ENCODE measurements at regions not wholly inside any gene's neighbourhood (a gene's known extent, or its start where the extent isn't known, plus 50 kb on each side); places are given as distances from the start of the nearest gene placed in this dataset.

DNA sequence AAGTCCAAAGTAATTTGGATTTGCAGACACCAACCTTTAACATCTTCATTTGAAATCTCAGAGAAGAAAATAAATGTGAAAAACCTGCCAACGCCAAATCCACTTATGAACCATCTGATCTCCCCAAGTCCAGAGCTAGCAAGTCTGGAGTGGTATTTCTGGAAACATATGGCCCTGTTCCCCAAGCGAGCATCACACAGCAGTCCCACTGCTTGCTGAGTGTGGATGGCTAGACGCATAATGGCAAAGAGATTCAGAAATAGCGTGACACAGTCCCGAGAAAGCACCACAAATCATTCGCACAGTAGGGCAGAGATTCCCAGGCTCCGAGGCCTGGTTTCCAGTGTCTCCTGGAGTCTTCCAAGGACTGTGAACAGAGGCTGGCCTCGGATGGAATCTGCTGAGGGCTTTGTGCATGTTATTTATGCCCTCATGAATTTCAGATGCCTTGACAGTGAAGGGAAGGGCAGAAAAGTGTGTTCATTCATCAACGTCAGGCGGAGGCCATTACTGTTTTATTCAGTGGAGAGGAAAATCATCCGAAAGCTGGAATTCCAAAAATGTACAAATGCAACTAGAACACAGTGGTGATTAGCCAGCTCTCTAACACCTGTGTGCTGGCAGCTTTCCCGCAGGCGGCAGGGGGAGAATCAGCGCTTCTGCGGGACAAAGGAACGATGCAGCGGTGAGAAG lies 417.0 kb downstream of the EIPR1 start:
- no peak for DNase-seq

DNA sequence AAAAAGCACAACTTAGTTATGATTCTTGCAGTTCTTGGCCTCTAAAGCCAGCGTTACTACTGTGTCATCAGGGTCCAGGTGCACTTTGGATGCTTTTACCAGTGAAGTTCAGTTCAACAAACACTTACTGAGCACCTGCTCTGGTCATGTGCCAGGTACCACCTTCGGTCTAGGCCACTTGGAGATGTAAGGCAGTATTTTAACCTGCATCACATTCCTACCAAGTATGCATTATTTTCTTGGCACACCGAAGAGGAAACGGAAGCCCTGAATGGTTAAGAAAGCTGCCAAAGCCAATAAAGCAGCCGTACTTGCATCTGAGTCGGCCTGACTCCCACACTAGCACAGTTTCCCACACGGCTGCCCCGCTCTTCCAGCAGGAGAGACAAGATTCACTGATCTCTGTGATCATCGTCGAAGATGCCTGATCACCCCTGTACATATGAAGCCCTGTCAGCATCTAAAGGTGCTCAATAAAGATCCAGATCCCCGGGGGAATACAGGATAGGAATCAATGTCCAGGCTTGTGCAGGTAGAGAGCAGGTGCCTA lies 427.1 kb downstream of the EIPR1 start:
- no peak for DNase-seq

DNA sequence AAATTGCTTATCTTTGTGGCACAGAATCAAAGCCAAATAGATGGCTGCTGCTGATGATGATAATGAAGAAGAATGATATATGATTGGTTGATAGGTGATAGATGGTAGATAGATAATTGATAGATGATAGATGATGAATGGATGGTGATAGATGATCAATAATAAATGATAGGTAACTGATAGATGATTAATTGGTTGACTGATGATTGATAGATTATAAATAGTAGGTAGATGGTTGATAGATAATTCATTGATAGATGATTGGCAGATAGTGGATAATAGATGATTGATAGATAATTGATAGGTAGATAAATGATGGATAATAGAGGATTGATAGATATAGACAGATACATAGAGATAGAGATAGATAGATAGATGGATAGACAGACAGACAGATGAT lies 430.2 kb downstream of the EIPR1 start:
- no peak for DNase-seq

DNA sequence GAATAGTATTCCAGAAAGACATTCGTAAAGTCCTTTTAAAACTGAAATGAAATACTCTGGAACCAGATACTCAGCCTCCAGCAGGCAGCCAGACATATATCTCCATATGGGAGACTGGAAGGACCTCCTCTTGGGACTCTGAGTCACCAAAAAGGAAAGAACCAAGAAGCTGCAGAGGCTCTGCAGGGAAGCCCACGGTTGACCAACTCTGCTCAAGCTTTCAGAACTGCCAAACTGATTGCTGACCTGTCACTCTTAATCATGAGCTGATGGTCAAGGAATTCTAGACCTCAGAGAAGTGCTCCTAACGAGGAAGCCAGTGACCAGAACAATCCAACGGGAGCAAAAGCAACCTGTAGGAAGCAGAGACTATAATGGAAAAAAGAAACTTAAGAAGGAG lies 434.7 kb downstream of the EIPR1 start:
- no peak for DNase-seq

DNA sequence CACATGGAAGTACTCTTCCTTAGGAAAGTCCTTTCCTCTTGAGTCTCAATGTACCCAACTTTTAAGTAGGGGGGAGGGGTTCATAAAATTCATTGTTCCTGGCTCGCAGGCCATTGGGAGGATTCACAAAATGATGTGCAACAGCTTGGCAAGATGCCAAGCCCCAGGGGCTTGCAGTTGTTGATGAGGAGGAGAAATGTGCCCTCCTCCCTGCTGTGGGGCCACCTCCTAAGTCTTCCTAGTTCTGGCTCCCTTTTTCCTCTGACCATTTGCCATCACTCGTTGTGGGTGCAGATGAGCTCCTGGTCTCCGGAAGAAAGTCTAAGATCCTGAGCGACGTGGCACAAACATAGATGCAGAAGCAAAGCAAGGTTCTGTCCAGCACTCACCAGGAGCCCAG lies 435.4 kb downstream of the EIPR1 start:
- no peak for DNase-seq

DNA sequence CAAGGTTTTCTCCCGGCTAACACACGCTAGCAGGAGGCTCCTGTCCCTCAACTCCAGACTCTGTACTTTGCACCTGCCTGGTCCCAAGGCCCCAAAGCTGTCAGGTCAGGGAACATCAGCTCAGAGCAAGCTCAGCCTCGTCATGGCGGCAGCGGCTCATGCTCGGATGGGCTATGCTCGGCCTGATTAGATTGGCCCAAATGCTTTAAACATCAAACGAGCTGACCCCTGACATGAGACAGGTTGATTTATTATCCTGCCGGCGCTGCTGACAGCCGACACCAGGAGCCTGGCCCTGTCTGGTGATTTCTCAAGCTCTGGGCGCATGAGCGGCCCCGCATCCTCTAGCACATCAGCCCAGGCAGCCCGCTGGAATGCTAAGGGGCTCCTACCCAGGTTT lies 436.4 kb downstream of the EIPR1 start:
- DNase-seq = no peak

DNA sequence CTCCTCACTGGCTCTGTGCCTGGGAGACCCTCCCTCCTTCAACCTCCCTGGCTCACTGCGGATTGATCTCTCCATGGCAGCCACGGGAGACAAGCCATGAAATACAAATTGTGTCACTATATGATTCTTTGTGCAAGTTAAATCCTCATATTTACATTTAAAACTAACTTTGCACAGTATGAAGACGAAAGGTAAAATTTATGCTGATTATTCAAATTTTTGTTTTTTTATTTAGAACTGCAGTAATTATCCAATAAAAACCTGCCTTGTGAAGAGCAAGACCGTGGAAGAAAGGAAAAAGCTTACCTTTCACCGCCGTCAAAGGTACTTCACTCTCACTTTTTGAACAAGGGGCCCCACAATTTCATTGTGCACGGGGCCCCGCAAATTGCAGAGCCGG lies 436.9 kb downstream of the EIPR1 start:
- no peak for DNase-seq

DNA sequence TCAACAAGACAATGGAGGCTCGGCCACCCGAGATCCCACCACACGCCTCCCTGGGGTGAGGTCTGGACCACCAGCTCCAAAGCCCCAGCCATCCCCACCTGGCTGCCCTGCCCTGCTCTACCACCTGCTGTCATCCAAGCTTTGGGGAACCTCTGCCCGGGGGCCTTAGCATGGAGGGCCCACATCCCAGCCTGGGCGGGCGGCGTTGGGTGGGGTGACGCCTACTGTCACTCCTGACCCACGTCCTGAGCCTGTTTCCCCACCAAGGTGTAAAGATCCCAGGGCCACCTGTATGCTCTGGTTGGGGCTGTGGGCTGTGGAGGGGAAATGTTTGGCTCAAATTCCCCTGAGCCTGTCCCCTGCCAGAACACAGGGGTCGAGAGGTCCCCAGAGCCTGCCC lies 437.6 kb downstream of the EIPR1 start:
- no peak for DNase-seq

DNA sequence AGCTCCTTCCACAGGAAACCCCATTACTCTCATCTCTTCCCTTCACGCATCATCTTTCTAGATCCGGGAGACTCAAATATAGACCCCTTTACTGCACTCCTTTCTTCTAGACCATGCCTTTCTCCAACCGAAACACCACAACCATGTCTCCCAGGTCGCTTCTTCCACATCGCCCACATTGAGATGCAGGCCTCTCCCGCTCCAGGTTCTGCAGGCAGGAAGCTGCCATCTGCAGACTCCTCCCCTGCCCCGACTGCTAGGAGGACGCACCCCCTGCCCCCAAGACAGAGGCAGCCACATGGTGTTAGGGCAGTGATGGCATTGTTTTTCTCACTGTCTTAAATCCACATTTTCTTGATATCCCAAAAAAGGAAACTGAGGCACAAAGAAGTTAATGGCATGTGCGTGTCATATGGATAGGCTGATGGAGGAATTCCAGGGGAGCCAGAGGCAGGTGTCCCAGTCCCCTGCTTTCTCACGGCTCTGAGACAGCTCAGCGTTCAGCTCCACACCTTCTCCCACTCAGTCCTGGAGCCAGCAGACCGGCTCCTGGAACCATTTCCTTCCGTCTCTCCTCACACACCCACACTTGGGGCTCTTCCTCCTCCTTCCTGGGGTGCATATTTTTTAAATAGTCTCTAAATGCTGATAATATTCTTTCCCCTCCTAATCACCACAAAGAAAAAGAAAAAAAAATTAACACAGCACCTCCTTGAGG lies 438.4 kb downstream of the EIPR1 start:
- DNase-seq = no peak

DNA sequence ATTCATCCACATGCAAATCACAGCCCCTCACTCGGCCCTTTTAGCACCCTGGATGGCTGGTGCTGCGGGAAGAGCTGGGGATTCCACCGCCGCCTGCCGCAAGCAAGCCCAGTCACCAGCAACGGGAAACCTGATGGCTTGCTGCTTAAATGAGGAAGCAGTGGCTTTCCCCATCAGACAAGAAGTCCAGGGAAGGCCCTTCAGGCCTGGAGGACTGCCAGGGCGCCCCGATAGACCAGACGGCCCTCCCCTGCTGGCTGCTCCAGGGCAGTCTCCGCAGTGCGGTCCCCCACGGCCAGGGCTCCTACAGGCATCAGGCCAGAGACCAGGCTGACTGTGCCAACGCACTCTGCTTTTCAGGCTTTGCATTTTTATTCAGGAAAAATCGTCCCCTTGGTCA lies 439.1 kb downstream of the EIPR1 start:
- no peak for DNase-seq

DNA sequence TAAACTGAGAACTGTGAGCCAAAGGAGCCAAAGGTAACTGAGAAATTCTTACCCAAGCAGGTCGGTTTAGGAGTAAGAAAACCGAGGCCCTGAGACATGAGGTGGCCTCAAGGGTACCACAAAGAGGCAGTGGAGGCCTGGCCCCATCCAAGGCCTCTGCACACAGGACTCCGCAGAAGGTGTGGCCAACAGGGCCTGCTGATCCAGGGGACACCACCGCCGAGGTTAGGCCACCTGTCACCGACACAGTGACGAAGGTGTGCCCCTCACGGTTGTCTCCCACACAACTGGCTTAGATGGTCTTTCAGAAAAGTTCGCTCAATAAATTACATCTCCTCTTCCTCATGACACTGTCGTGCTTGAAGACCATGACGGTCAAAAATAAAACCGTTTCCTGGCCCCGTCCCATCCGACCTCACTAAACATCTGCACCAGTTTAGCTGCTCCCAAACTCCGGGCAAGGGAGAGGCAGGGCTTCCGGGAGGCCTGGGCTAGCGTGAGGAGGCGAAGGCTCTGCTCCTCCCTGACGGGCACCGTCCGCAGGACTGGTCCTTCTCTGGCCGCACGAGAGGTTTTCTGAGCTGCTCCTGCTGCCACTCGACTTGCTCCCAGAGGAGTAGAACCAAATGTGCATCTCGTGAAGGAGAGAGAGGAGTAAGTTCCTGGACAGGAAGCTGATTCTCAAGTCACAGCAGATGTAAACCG lies 442.0 kb downstream of the EIPR1 start:
- DNase-seq = no peak

DNA sequence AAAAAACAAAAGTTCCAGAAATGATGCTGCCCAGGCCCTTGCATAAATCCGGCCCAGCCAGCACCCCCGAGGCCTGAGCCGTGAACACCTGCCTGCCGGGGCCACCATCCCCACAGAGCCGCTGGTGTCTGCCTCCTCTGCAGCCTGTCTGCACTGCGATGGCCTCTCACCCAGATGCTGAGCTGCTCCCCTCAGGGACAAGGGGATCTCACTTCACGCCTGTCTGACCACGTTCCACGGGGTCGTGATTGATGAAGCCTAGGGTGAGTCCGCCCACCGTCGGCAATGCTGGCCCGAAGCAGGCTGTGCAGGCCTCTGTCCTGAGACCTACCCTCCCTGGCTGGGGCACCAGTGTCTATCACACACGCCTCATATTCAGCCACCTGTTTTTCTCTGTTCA lies 444.2 kb downstream of the EIPR1 start:
- DNase-seq = no peak

DNA sequence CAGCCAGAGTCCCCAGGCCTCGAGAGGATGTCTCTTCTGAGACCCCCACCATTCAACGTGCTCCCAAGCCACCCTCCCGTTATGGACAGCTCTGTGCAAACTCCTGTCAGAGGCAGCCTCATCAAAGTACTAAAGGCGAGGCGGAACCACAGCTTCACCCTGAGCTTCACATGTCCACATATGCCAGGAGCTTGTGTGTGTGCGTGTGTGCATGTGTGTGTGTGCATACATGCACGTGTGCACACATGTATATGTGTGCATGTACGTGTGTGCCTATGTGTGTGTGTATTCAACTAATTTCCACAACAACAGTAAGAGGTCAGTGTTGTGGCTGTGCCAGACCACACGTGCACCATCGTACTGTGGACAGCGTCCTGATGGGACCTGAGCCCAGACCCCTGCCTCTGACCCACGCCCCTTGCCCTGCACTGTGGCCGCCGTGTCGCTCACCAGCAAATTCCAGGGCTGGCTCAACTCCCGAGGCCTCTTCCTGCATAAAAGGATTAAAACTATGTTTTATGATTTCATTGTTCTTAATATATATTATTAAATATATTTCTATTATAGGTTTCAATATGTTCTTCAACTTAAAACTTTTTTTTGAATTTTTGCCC lies 444.8 kb downstream of the EIPR1 start:
- no peak for DNase-seq

DNA sequence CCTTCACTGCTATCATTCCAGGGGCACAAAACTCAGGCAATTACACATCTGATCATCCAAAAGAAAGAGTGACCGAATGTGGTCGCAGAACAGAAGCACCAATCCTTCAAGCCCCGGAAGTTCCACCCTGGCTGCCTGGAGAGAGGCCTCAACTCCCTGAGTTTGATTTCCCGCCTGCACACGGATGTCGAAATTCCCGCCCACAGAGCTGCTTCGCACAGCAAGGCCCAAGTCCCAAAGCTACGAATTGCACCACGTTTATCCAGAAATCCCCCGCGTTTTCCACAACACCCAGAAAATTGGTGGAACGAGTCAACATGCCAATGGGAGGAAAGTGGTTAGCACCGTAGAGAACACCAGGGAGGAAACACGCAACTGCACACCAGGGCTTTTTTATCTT lies 445.4 kb downstream of the EIPR1 start:
- no peak for DNase-seq

DNA sequence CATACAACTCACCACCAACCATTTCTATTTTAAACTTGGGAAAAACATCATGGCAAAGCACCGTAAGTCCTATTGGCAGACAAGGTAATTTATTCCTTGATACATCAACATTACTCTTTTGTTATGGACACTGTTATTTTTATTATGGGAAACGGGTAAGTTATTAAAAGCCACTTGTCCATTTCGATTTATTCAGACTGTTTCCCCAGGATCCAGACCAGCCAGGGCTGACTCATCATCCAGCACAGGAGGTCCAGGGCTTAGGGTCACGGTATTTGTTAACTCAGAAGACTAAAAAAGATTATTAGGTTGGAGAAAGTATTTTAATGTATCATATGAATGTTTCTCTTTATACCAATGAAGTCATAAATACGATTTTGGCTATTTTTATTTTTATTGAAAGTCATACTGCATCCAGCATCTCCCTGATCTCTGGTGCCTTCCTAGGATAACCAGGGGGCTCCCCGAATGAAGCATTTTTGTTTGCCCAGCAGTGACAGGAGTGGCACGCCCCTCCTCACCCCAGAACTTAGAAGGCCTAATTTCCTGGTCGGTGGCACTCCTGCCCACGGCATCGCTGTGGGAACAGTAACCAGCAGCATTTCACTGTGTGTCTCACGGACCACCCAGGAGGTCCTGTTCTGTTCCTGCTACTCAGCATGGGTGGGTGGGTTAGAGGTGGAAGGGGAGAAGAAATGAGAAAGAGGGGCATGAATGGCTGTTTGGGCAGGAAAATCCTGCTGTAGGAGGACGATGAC lies 446.1 kb downstream of the EIPR1 start:
- DNase-seq = no peak

DNA sequence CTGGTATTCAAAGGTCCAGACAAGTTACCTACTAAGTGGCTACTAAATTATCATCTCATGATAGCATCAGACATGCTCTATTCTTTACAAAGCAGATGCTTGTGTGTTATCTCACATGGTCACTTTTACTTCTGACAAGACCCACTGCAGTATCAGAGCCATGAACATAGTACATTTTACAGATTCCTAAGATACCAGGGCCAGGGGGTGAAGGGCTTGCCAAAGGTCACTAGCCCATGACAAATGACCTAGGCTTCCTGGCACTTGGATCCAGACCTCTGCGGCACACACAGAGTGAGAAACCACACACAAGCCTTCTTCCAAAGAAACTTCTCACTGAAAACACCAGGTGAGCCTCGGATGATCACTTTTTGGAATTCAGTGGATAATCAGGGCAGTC lies 446.8 kb downstream of the EIPR1 start:
- no peak for DNase-seq

DNA sequence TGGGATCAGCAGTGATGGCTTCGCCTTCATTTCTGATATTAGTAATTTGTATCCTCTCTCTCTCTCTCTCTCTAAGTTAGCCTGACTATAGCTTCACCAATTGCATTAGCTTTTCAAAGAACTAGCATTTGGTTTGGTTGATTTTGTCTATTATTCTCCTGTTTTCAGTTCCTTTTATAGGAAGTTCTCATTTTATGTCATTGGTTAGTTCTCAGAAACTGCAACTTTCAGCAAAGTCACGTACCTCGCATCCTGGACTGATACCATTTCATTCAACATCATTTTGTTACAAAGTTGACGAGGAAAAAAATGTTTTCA lies 450.8 kb downstream of the EIPR1 start:
- DNase-seq = no peak

DNA sequence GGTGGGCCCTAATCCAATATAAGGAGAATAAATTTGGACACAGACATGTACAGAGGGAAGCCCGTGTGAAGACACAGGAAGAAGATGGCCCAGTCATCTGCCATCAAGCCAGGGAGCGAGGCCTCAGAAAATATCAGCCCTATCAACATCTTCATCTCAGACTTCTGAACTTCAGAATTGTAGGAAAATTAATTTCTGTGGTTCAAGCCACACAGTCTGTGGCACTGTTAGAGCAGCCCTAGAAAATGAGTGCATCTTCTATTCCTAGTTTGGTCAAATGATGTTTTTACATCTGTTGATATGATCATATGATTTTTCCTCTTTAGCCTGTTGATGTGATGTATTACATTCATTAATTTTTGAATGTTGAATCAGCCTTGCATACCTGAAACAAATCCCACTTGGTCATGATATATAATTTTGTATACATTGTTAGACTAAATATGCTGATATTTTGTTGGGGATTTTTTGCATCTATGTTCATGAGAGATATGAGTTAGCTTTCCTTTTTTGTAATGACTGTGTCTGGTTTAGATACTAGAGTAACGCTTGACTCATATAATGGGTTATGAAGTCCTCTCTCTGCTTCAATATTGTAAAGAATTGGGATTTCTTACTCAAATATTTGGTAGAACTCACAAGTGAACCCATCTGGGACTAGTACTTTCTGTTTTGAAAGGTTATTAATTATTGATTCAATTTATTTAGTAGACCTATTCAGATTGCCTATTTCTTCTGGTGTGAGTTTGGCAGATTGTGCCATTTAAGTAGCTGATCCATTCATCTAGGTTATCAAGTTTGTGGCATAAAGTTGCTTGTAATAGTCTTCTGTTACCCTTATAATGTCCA lies 451.4 kb downstream of the EIPR1 start:
- no peak for DNase-seq

DNA sequence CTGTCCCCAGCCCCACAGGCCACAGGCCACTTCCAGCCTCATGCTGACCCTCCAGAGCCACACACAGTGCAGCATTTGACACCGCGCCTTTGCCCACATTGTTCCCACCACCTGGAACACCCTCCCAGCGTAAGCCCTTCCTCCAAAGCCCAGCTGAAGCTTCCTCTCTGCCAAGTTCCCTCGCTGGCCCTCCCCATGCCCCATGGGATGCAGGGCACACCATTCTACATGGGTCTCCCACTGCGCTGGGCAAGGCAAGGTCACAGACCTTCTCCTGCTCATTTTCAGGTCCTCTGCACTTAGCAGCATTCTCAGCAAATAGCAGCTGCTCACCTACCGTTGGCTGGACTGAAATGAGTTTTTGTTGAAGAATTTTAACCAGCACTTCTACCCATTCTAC lies 455.5 kb downstream of the EIPR1 start:
- DNase-seq = no peak

DNA sequence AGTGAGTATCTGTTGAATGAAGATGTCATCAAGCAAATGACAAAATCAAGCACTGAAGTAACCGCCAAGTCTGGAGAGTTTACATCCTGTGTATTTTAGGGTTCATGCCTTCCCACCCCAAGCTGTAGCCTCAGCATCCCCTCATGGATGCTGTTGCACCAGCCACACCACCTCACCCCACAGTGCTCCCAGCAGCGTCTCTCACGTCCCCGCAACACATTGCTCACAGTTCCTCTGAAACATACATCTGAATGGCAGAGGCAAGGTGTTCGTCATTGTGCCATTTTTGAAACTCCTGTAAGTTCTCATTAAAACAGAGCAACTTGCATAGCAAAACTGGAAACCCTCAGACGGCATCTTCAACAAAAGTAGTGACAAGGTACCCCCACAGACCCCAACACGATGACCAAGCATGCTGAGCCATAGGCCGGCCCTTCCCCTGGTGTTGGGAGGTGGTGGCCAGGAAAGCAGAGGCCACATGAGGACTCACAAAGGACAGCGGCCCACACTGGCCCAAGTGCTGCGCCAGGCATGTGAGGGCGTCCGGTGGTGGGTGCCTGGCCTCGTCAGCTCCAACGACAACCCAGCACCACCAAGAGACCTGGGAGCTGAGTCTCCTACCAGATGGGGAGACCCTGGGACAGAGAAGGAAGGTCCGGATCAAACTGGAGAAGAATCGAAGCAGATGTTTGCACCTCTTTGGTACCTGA lies 456.5 kb downstream of the EIPR1 start:
- DNase-seq = no peak
